MM.1S (cell line): ENCODE measurements at regions not wholly inside any gene's neighbourhood (a gene's known extent, or its start where the extent isn't known, plus 50 kb on each side); places are given as distances from the start of the nearest gene placed in this dataset.
"Not testable (repeated sequence)": the region's sequence is repeated elsewhere in the genome, so short reads cannot be mapped to it uniquely, and the experiment has no call there.

Experiments used
- EZH2phosphoT487 ChIP-seq: fragments of 300-600 bp; sonication (generic); IDR thresholded peaks from 2 replicates; pipeline ENCODE4 v1.6.1; 2018; ENCODE audit warnings: antibody characterized with exemption, low read length
- TF ChIP-seq, protein P1 (sequence below): fragments of 300-600 bp; sonication (generic); IDR thresholded peaks from 2 replicates; pipeline ENCODE4 v1.5.1; 2016; ENCODE audit warnings: antibody characterized with exemption, low read length, mixed read lengths

DNA sequence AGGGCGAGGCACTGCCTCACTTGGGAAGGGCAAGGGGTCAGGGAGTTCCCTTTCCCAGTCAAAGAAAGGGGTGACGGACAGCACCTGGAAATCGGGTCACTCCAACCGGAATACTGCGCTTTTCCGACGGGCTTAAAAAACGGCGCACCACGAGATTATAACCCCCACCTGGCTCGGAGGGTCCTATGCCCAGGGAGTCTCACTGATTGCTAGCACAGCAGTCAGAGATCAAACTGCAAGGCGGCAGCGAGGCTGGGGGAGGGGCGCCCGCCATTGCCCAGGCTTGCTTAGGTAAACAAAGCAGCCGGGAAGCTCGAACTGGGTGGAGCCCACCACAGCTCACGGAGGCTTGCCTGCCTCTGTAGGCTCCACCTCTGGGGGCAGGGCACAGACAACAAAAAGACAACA is 366.5 kb downstream of the NR4A2 start:
- TF ChIP-seq, protein P1, sequence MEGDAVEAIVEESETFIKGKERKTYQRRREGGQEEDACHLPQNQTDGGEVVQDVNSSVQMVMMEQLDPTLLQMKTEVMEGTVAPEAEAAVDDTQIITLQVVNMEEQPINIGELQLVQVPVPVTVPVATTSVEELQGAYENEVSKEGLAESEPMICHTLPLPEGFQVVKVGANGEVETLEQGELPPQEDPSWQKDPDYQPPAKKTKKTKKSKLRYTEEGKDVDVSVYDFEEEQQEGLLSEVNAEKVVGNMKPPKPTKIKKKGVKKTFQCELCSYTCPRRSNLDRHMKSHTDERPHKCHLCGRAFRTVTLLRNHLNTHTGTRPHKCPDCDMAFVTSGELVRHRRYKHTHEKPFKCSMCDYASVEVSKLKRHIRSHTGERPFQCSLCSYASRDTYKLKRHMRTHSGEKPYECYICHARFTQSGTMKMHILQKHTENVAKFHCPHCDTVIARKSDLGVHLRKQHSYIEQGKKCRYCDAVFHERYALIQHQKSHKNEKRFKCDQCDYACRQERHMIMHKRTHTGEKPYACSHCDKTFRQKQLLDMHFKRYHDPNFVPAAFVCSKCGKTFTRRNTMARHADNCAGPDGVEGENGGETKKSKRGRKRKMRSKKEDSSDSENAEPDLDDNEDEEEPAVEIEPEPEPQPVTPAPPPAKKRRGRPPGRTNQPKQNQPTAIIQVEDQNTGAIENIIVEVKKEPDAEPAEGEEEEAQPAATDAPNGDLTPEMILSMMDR = not testable (repeated sequence)
- TF ChIP-seq EZH2phosphoT487 = not testable (repeated sequence)
